Fibroblast of lung (primary cell): ENCODE measurements at regions not wholly inside any gene's neighbourhood (a gene's known extent, or its start where the extent isn't known, plus 50 kb on each side); places are given as distances from the start of the nearest gene placed in this dataset.

Experiments
- DNase-seq, 2 donors: peaks; one replicate each; pipeline versions ENCODE4 v3.0.0 to v3.0.0-alpha.2; 2010; ENCODE audit warnings: low read depth in 2 of 2
- H2AFZ ChIP-seq: 2 replicates; pipeline ENCODE4 v1.5.1; 2012; ENCODE audit warnings: low read length, control low read depth, inconsistent platforms
- H3K27ac ChIP-seq: 2 replicates; pipeline ENCODE4 v1.5.1; 2011; ENCODE audit warnings: low read length, control low read depth; ENCODE audit not compliant: insufficient read depth
- H3K27me3 ChIP-seq: 2 replicates; pipeline ENCODE4 v1.5.1; 2011; ENCODE audit warnings: mild to moderate bottlenecking, low read length; ENCODE audit not compliant: control insufficient read depth, insufficient read depth
- H3K36me3 ChIP-seq: 2 replicates; pipeline ENCODE4 v1.5.1; 2011; ENCODE audit warnings: low read length; ENCODE audit not compliant: control insufficient read depth, insufficient read depth
- H3K4me1 ChIP-seq: 2 replicates; pipeline ENCODE4 v1.5.1; 2011; ENCODE audit warnings: low read length; ENCODE audit not compliant: control insufficient read depth, insufficient read depth; ENCODE audit errors: extremely low read depth
- H3K4me2 ChIP-seq: 2 replicates; pipeline ENCODE4 v1.5.1; 2011; ENCODE audit warnings: low read length, control low read depth; ENCODE audit not compliant: insufficient read depth; ENCODE audit errors: extremely low read depth
- H3K4me3 ChIP-seq, 4 experiments: fragments of 200-600 bp in 1 of 4; sonication (generic) in 1 of 4; replicated peaks in 1 of 4; 2 replicates each; pipeline ENCODE4 v1.5.1; 2011 to 2016; ENCODE audit warnings: low read length in 4 of 4, low read depth in 3 of 4, mild to moderate bottlenecking in 3 of 4, control low read depth in 2 of 4, inconsistent platforms in 1 of 4, mixed read lengths in 1 of 4; ENCODE audit not compliant: insufficient read depth in 1 of 4; ENCODE audit errors: control extremely low read depth in 1 of 4
- H3K79me2 ChIP-seq: 2 replicates; pipeline ENCODE4 v1.5.1; 2012; ENCODE audit warnings: mild to moderate bottlenecking, low read length, inconsistent platforms; ENCODE audit not compliant: control insufficient read depth, insufficient read depth
- H3K9ac ChIP-seq: 2 replicates; pipeline ENCODE4 v1.5.1; 2011; ENCODE audit warnings: mild to moderate bottlenecking, low read length, control low read depth; ENCODE audit not compliant: insufficient read depth
- H3K9me3 ChIP-seq: 2 replicates; pipeline ENCODE4 v1.5.1; 2012; ENCODE audit warnings: low read depth, low read length; ENCODE audit not compliant: control insufficient read depth, insufficient read depth
- H4K20me1 ChIP-seq: 2 replicates; pipeline ENCODE4 v1.5.1; 2011; ENCODE audit warnings: low read length; ENCODE audit not compliant: control insufficient read depth, insufficient read depth; ENCODE audit errors: extremely low read depth
- EZH2 ChIP-seq: IDR thresholded peaks from 2 replicates; pipeline ENCODE4 v1.5.1; 2012; ENCODE audit warnings: low read length, control low read depth, mild to moderate bottlenecking; ENCODE audit errors: missing control alignments
- TF ChIP-seq, protein P1 (sequence below), 2 donors: IDR thresholded peaks in 1 of 2; conservative IDR thresholded peaks in 1 of 2; 1 replicate in 1 of 2; 2 replicates in 1 of 2; pipeline ENCODE4 v1.5.1; 2011 to 2012; ENCODE audit warnings: low read length in 2 of 2, control low read depth in 1 of 2, inconsistent platforms in 1 of 2, low read depth in 1 of 2, mild to moderate bottlenecking in 1 of 2

DNA sequence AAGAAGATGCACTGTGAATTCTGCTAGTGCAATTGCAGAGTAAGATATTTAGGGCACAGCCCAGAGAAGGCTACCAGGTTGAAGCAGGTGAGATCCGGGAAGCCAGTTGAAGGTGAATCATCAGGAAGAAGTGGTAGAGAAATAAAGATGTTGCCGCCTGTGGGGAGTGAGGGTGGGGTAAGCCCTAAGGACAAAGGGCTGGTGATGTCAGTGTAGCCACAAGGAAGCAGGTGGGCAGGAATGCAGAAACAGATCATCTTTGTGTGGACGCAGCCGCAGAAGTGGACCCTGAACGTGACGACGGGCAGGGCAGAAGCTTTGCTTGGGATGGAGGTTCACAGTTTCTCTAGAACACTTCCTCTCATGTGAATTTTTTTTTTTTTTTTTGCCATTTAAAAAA lies 164.2 kb downstream of the ACTL7B start:
- no peak overlapping the region for H3K4me2 ChIP-seq
- H3K27me3 ChIP-seq: no peaks in the 10 kb centered on the region
- no peak for DNase-seq
- H4K20me1 ChIP-seq: no peaks in the 10 kb centered on the region
- no peak overlapping the region for H3K9ac ChIP-seq
- no peaks in the 10 kb centered on the region for H3K79me2 ChIP-seq
- no peaks in the 10 kb centered on the region for H3K4me1 ChIP-seq
- no peak overlapping the region for H3K27ac ChIP-seq
- no peak overlapping the region for H2AFZ ChIP-seq
- no peaks in the 10 kb centered on the region for H3K36me3 ChIP-seq
- H3K9me3 ChIP-seq: no peaks in the 10 kb centered on the region
- H3K4me3 ChIP-seq: no peak overlapping the region
- TF ChIP-seq EZH2: no peak
- TF ChIP-seq, protein P1, sequence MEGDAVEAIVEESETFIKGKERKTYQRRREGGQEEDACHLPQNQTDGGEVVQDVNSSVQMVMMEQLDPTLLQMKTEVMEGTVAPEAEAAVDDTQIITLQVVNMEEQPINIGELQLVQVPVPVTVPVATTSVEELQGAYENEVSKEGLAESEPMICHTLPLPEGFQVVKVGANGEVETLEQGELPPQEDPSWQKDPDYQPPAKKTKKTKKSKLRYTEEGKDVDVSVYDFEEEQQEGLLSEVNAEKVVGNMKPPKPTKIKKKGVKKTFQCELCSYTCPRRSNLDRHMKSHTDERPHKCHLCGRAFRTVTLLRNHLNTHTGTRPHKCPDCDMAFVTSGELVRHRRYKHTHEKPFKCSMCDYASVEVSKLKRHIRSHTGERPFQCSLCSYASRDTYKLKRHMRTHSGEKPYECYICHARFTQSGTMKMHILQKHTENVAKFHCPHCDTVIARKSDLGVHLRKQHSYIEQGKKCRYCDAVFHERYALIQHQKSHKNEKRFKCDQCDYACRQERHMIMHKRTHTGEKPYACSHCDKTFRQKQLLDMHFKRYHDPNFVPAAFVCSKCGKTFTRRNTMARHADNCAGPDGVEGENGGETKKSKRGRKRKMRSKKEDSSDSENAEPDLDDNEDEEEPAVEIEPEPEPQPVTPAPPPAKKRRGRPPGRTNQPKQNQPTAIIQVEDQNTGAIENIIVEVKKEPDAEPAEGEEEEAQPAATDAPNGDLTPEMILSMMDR (conservative IDR thresholded peaks at IDR 0.05 in 1 of 2, IDR thresholded peaks at IDR 0.05 in 1 of 2; ENCODE audit: low read depth in 1 of 2, low read length in 2 of 2): no peak

DNA sequence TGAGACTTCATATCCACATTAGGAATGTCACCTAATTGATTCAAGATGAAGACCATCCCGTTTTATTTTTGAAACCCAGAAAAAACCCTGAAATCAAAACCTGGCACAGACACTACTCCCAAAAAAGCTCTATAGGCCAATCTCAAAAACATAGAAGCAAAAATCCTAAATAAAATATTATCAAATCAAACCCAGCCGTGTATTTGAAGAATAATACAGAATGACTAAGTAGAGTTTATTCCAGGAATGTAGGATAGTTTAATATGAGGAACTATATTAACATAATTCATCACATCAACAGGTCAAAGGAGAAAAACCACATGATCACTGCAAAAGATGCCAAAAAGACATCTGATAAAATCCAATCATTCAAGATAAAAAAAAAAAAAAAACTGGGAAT lies 167.1 kb downstream of the ACTL7B start:
- Histone ChIP-seq H3K27me3 (no peaks in the 10 kb centered on the region), H3K4me2 (no peak overlapping the region), H3K9ac (no peak overlapping the region), H3K79me2 (no peaks in the 10 kb centered on the region), H3K27ac (no peak overlapping the region), H3K4me1 (no peaks in the 10 kb centered on the region), H4K20me1 (no peaks in the 10 kb centered on the region), H3K36me3 (no peaks in the 10 kb centered on the region), H3K9me3 (no peaks in the 10 kb centered on the region), H3K4me3 (no peak overlapping the region), H2AFZ (no peak overlapping the region)
- TF ChIP-seq, protein P1 (conservative IDR thresholded peaks at IDR 0.05 in 1 of 2, IDR thresholded peaks at IDR 0.05 in 1 of 2; ENCODE audit: low read depth in 1 of 2, low read length in 2 of 2): no peak
- no peak for TF ChIP-seq EZH2
- no peak for DNase-seq

DNA sequence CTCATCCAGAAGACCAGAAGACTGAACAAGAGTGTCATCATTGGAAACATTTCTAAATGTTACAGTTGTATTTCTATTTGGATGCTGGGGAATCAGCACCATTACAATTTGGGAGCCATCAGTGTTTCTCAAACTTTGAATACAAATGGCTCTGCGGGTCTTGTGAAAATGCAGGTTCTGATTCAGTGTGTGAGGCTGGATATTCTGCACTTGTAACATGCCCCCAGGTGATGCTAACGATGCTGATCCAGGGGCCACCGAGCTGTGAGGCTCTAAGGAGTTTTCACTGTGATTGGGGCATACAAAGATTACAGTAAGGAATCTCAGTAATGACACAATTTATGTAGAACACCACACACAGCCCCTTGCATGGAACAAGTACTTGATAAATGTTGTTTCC lies 167.7 kb downstream of the ACTL7B start:
- no peak overlapping the region for H2AFZ ChIP-seq
- H3K4me3 ChIP-seq: no peak overlapping the region
- H3K4me2 ChIP-seq: no peak overlapping the region
- DNase-seq: no peak
- H3K36me3 ChIP-seq: no peaks in the 10 kb centered on the region
- no peak overlapping the region for H3K9ac ChIP-seq
- H3K4me1 ChIP-seq: no peaks in the 10 kb centered on the region
- H3K27me3 ChIP-seq: no peaks in the 10 kb centered on the region
- H3K79me2 ChIP-seq: no peaks in the 10 kb centered on the region
- H3K9me3 ChIP-seq: no peaks in the 10 kb centered on the region
- TF ChIP-seq, protein P1 (conservative IDR thresholded peaks at IDR 0.05 in 1 of 2, IDR thresholded peaks at IDR 0.05 in 1 of 2; ENCODE audit: low read depth in 1 of 2, low read length in 2 of 2): no peak
- no peak for TF ChIP-seq EZH2
- H4K20me1 ChIP-seq: no peaks in the 10 kb centered on the region
- H3K27ac ChIP-seq: no peak overlapping the region
